ENCODE measurements at regions not wholly inside any gene's neighbourhood (a gene's known extent, or its start where the extent isn't known, plus 50 kb on each side); places are given as distances from the start of the nearest gene placed in this dataset.

- Histone ChIP-seq H3K9me3 (ENCODE audit: control insufficient read depth, low read depth, low read length) (peaks cover 3% of the 10 kb centered on the region), H3K27ac (ENCODE audit: low read length) (peak overlapping the region; percentile 85), H3K4me3 (ENCODE audit: low read length) (no peak overlapping the region), H3K36me3 (ENCODE audit: control insufficient read depth, insufficient read depth, low read length) (no peaks in the 10 kb centered on the region), H3K4me1 (ENCODE audit: control insufficient read depth, insufficient read depth, low read length) (peaks cover 15% of the 10 kb centered on the region), H3K27me3 (ENCODE audit: control insufficient read depth, insufficient read depth, low read length) (no peaks in the 10 kb centered on the region)
- no peak for DNase-seq
- WGBS (ENCODE audit: insufficient coverage, low lambda C conversion rate) = no CpG with 5 or more reads among the region's 2 CpGs
These were observed 257.6 kb downstream of the HDGFL1 start for GRCh38 chr6:22826961-22827360.

- H3K4me1 ChIP-seq (ENCODE audit: control insufficient read depth, insufficient read depth, low read length) = peaks cover 15% of the 10 kb centered on the region
- no peak for DNase-seq
- peak overlapping the region; percentile 85 for H3K27ac ChIP-seq (ENCODE audit: low read length)
- H3K4me3 ChIP-seq (ENCODE audit: low read length) = no peak overlapping the region
- H3K27me3 ChIP-seq (ENCODE audit: control insufficient read depth, insufficient read depth, low read length) = no peaks in the 10 kb centered on the region
- no CpG with 5 or more reads among the region's 1 CpG for WGBS (ENCODE audit: insufficient coverage, low lambda C conversion rate)
- peaks cover 3% of the 10 kb centered on the region for H3K9me3 ChIP-seq (ENCODE audit: control insufficient read depth, low read depth, low read length)
- H3K36me3 ChIP-seq (ENCODE audit: control insufficient read depth, insufficient read depth, low read length) = no peaks in the 10 kb centered on the region
These were observed 258.4 kb downstream of the HDGFL1 start for GRCh38 chr6:22827760-22828159.

GRCh38 chr6:22828179-22829062 lies 259.1 kb downstream of the HDGFL1 start:
- no peaks in the 10 kb centered on the region for H3K27me3 ChIP-seq (ENCODE audit: control insufficient read depth, insufficient read depth, low read length)
- no peaks in the 10 kb centered on the region for H3K36me3 ChIP-seq (ENCODE audit: control insufficient read depth, insufficient read depth, low read length)
- H3K4me1 ChIP-seq (ENCODE audit: control insufficient read depth, insufficient read depth, low read length) = peaks cover 15% of the 10 kb centered on the region
- peak overlapping the region; percentile 85 for H3K27ac ChIP-seq (ENCODE audit: low read length)
- WGBS (ENCODE audit: insufficient coverage, low lambda C conversion rate) = 45% methylated on average over 6 of the region's 13 CpGs
- H3K4me3 ChIP-seq (ENCODE audit: low read length) = no peak overlapping the region
- DNase-seq = peak; percentile 88 to 95
- peaks cover 3% of the 10 kb centered on the region for H3K9me3 ChIP-seq (ENCODE audit: control insufficient read depth, low read depth, low read length)

GRCh38 chr6:22829070-22829469 lies 259.7 kb downstream of the HDGFL1 start:
- Histone ChIP-seq H3K4me1 (ENCODE audit: control insufficient read depth, insufficient read depth, low read length) (peaks cover 15% of the 10 kb centered on the region), H3K27ac (ENCODE audit: low read length) (peak overlapping the region; percentile 85), H3K9me3 (ENCODE audit: control insufficient read depth, low read depth, low read length) (peaks cover 3% of the 10 kb centered on the region), H3K36me3 (ENCODE audit: control insufficient read depth, insufficient read depth, low read length) (no peaks in the 10 kb centered on the region), H3K4me3 (ENCODE audit: low read length) (no peak overlapping the region), H3K27me3 (ENCODE audit: control insufficient read depth, insufficient read depth, low read length) (no peaks in the 10 kb centered on the region)
- DNase-seq = no peak

DNA sequence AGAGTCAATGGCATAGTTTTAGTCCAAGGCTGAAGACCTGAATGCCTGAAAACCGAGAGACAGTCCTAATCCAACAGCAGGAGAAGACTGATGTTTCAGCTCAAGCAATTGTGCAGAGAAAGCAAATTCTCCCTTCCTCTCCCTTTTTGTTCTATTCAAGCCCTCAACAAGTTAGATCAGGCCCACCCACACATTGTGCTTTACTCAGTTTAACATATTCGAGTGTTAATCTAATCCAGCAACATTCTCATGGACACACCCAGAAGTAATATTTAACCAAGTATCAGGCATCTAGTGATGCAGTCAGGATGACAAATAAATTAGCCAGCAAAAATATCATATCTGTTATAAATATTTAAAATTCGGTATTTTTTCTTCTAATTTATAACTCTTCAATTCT lies 261.1 kb downstream of the HDGFL1 start:
- Histone ChIP-seq H3K36me3 (ENCODE audit: control insufficient read depth, insufficient read depth, low read length) (no peaks in the 10 kb centered on the region), H3K4me3 (ENCODE audit: low read length) (no peak overlapping the region), H3K27ac (ENCODE audit: low read length) (no peak overlapping the region), H3K27me3 (ENCODE audit: control insufficient read depth, insufficient read depth, low read length) (no peaks in the 10 kb centered on the region), H3K4me1 (ENCODE audit: control insufficient read depth, insufficient read depth, low read length) (peaks cover 15% of the 10 kb centered on the region), H3K9me3 (ENCODE audit: control insufficient read depth, low read depth, low read length) (peaks cover 5% of the 10 kb centered on the region)
- DNase-seq = no peak
- WGBS (ENCODE audit: insufficient coverage, low lambda C conversion rate) = 100% methylated on average over 1 of the region's 3 CpGs

GRCh38 chr6:22833191-22833590 lies 263.8 kb downstream of the HDGFL1 start:
- H3K36me3 ChIP-seq (ENCODE audit: control insufficient read depth, insufficient read depth, low read length) = no peaks in the 10 kb centered on the region
- H3K4me3 ChIP-seq (ENCODE audit: low read length) = no peak overlapping the region
- no CpG with 5 or more reads among the region's 3 CpGs for WGBS (ENCODE audit: insufficient coverage, low lambda C conversion rate)
- DNase-seq = peak; percentile 55 to 73
- H3K4me1 ChIP-seq (ENCODE audit: control insufficient read depth, insufficient read depth, low read length) = peaks cover 11% of the 10 kb centered on the region
- H3K9me3 ChIP-seq (ENCODE audit: control insufficient read depth, low read depth, low read length) = peaks cover 8% of the 10 kb centered on the region
- H3K27me3 ChIP-seq (ENCODE audit: control insufficient read depth, insufficient read depth, low read length) = no peaks in the 10 kb centered on the region
- H3K27ac ChIP-seq (ENCODE audit: low read length) = peak overlapping the region; percentile 8

DNA sequence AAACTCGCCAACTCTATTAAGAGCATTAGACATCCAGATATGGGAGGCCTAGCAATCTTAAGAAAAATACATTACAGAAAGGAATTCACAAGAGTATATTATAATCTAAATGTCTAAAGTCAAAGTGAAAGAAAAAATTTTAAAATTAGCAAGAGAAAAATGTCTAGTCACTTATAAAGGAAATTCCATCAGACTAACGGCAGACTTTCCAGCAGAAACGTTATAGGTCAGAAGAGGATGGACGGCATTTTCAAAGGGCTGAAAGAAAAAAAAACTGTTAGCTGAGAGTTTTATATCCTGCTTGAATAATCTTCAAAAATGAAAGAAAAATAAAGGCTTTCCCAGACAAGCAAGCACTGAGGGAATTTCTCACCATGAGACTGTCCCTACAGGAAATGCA lies 269.0 kb downstream of the HDGFL1 start:
- WGBS (ENCODE audit: insufficient coverage, low lambda C conversion rate) = 100% methylated on average over 3 of the region's 4 CpGs
- no peaks in the 10 kb centered on the region for H3K36me3 ChIP-seq (ENCODE audit: control insufficient read depth, insufficient read depth, low read length)
- H3K27me3 ChIP-seq (ENCODE audit: control insufficient read depth, insufficient read depth, low read length) = no peaks in the 10 kb centered on the region
- DNase-seq = no peak
- H3K4me3 ChIP-seq (ENCODE audit: low read length) = no peak overlapping the region
- H3K27ac ChIP-seq (ENCODE audit: low read length) = no peak overlapping the region
- peaks cover 9% of the 10 kb centered on the region for H3K9me3 ChIP-seq (ENCODE audit: control insufficient read depth, low read depth, low read length)
- no peaks in the 10 kb centered on the region for H3K4me1 ChIP-seq (ENCODE audit: control insufficient read depth, insufficient read depth, low read length)

DNA sequence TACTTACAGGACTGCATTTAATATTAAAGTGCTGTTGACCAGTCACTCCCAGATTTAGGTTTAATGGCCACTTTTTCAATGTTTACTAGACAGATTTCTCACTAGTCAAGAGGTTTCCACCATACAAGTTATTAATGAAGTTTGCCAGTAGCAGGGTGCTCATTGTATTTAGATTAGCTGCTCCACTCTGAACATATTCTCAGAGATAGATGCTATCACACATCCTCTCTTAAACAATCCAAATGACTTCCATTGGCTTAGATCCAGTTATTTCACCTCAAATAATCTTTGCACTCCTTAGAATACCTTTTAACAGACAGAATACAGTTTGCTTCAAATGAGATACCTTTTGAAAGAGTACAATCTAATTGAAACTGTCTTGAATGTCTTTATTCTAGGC lies 276.1 kb downstream of the HDGFL1 start:
- Histone ChIP-seq H3K27ac (ENCODE audit: low read length) (no peak overlapping the region), H3K36me3 (ENCODE audit: control insufficient read depth, insufficient read depth, low read length) (no peaks in the 10 kb centered on the region), H3K9me3 (ENCODE audit: control insufficient read depth, low read depth, low read length) (no peaks in the 10 kb centered on the region), H3K27me3 (ENCODE audit: control insufficient read depth, insufficient read depth, low read length) (no peaks in the 10 kb centered on the region), H3K4me1 (ENCODE audit: control insufficient read depth, insufficient read depth, low read length) (peaks cover 2% of the 10 kb centered on the region), H3K4me3 (ENCODE audit: low read length) (no peak overlapping the region)
- DNase-seq = no peak

DNA sequence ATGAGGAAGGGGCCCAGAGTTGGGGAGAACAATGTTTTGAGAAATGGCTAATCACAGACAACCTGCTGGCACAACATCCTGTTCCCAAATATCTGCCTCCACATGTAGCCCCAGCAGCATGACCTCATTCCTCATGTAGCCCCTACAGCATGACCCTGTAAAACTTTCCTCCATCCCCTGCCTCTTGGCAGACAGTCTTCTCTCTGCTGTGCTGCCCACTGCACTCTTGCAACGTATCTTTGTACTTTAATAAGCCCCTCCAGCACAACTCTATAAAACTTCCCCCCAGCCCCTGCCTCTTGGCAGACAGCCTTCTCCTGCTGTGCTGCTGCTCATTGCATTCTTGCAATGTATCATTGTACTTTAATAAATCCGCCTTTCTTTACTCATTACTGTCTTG lies 278.8 kb downstream of the HDGFL1 start:
- WGBS (ENCODE audit: insufficient coverage, low lambda C conversion rate) = 100% methylated on average over 2 of the region's 2 CpGs
- Histone ChIP-seq H3K4me1 (ENCODE audit: control insufficient read depth, insufficient read depth, low read length) (peaks cover 5% of the 10 kb centered on the region), H3K36me3 (ENCODE audit: control insufficient read depth, insufficient read depth, low read length) (no peaks in the 10 kb centered on the region), H3K27me3 (ENCODE audit: control insufficient read depth, insufficient read depth, low read length) (no peaks in the 10 kb centered on the region), H3K9me3 (ENCODE audit: control insufficient read depth, low read depth, low read length) (no peaks in the 10 kb centered on the region), H3K27ac (ENCODE audit: low read length) (no peak overlapping the region), H3K4me3 (ENCODE audit: low read length) (no peak overlapping the region)
- DNase-seq = no peak

- Histone ChIP-seq H3K4me1 (ENCODE audit: control insufficient read depth, insufficient read depth, low read length) (peaks cover 5% of the 10 kb centered on the region), H3K36me3 (ENCODE audit: control insufficient read depth, insufficient read depth, low read length) (no peaks in the 10 kb centered on the region), H3K9me3 (ENCODE audit: control insufficient read depth, low read depth, low read length) (no peaks in the 10 kb centered on the region), H3K27me3 (ENCODE audit: control insufficient read depth, insufficient read depth, low read length) (no peaks in the 10 kb centered on the region), H3K4me3 (ENCODE audit: low read length) (no peak overlapping the region), H3K27ac (ENCODE audit: low read length) (peak overlapping the region; percentile 55)
- DNase-seq = peak; percentile 75 to 82
These were observed 280.6 kb downstream of the HDGFL1 start for GRCh38 chr6:22849921-22850320.

GRCh38 chr6:22852101-22852500 lies 282.7 kb downstream of the HDGFL1 start:
- no peaks in the 10 kb centered on the region for H3K27me3 ChIP-seq (ENCODE audit: control insufficient read depth, insufficient read depth, low read length)
- no peak overlapping the region for H3K27ac ChIP-seq (ENCODE audit: low read length)
- peaks cover 5% of the 10 kb centered on the region for H3K4me1 ChIP-seq (ENCODE audit: control insufficient read depth, insufficient read depth, low read length)
- H3K36me3 ChIP-seq (ENCODE audit: control insufficient read depth, insufficient read depth, low read length) = no peaks in the 10 kb centered on the region
- no peak overlapping the region for H3K4me3 ChIP-seq (ENCODE audit: low read length)
- WGBS (ENCODE audit: insufficient coverage, low lambda C conversion rate) = 89% methylated on average over 4 of the region's 4 CpGs
- no peak for DNase-seq
- H3K9me3 ChIP-seq (ENCODE audit: control insufficient read depth, low read depth, low read length) = no peaks in the 10 kb centered on the region

All from large intestine (tissue), 3 donors.